GM18867 (cell line): ENCODE measurements at regions not wholly inside any gene's neighbourhood (a gene's known extent, or its start where the extent isn't known, plus 50 kb on each side); places are given as distances from the start of the nearest gene placed in this dataset.
"Not testable (repeated sequence)": the region's sequence is repeated elsewhere in the genome, so short reads cannot be mapped to it uniquely, and the experiment has no call there.

ENCODE experiments used
- ATAC-seq: cut with Tn5 transposase; IDR thresholded peaks from one replicate; pipeline ENCODE4 v1.9.1; 2021; ENCODE audit warnings: mild to moderate bottlenecking, moderate library complexity; ENCODE audit not compliant: unreplicated experiment

GRCh38 chr6:149233056-149233715 lies 84.3 kb upstream of the TAB2 start:
- ATAC-seq: no peak

- ATAC-seq: no peak
Measured at GRCh38 chr6:149234051-149234962, 83.2 kb upstream of the TAB2 start.

GRCh38 chr6:149235130-149235561 lies 82.4 kb upstream of the TAB2 start:
- ATAC-seq: peak; percentile 87

- no peak for ATAC-seq
Measured at GRCh38 chr6:149236589-149236988, 80.9 kb upstream of the TAB2 start.

- ATAC-seq: no peak
Measured at GRCh38 chr6:149237464-149237863, 80.0 kb upstream of the TAB2 start.

GRCh38 chr6:149239573-149240209 lies 77.8 kb upstream of the TAB2 start:
- ATAC-seq: no peak

- ATAC-seq: no peak
Measured at GRCh38 chr6:149242883-149243282, 74.6 kb upstream of the TAB2 start.

- ATAC-seq: no peak
Measured at GRCh38 chr6:149244105-149244504, 73.4 kb upstream of the TAB2 start.

- peak; percentile 98 for ATAC-seq
Measured at GRCh38 chr6:149246691-149247384, 70.7 kb upstream of the TAB2 start.

- no peak for ATAC-seq
Measured at GRCh38 chr6:149247385-149247763, 70.1 kb upstream of the TAB2 start.

GRCh38 chr6:149248263-149248662 lies 69.2 kb upstream of the TAB2 start:
- not testable (repeated sequence) for ATAC-seq

- ATAC-seq: no peak
Measured at GRCh38 chr6:149248693-149249369, 68.7 kb upstream of the TAB2 start.

- no peak for ATAC-seq
Measured at GRCh38 chr6:149249370-149250357, 67.8 kb upstream of the TAB2 start.

GRCh38 chr6:149250951-149251350 lies 66.6 kb upstream of the TAB2 start:
- ATAC-seq: no peak

GRCh38 chr6:149252622-149253021 lies 64.9 kb upstream of the TAB2 start:
- no peak for ATAC-seq

GRCh38 chr6:149254253-149254652 lies 63.3 kb upstream of the TAB2 start:
- no peak for ATAC-seq

GRCh38 chr6:149259753-149260152 lies 57.8 kb upstream of the TAB2 start:
- no peak for ATAC-seq

- ATAC-seq: no peak
Measured at GRCh38 chr6:149260214-149260874, 57.2 kb upstream of the TAB2 start.
